K562 (cell line): ENCODE measurements at regions not wholly inside any gene's neighbourhood (a gene's known extent, or its start where the extent isn't known, plus 50 kb on each side); places are given as distances from the start of the nearest gene placed in this dataset.

ENCODE experiments used
- SRSF1 ChIP-seq: fragments of 200-400 bp; formaldehyde crosslinking; IDR thresholded peaks from 2 replicates; pipeline ENCODE4 v1.6.1; 2017; ENCODE audit warnings: mild to moderate bottlenecking, low read depth, low read length, moderate library complexity
- TF ChIP-seq, protein P1 (sequence below): sonication (generic); formaldehyde crosslinking; IDR thresholded peaks from 2 replicates; pipeline ENCODE4 v1.9.0; 2022; ENCODE audit warnings: mild to moderate bottlenecking, missing genetic modification reagents

DNA sequence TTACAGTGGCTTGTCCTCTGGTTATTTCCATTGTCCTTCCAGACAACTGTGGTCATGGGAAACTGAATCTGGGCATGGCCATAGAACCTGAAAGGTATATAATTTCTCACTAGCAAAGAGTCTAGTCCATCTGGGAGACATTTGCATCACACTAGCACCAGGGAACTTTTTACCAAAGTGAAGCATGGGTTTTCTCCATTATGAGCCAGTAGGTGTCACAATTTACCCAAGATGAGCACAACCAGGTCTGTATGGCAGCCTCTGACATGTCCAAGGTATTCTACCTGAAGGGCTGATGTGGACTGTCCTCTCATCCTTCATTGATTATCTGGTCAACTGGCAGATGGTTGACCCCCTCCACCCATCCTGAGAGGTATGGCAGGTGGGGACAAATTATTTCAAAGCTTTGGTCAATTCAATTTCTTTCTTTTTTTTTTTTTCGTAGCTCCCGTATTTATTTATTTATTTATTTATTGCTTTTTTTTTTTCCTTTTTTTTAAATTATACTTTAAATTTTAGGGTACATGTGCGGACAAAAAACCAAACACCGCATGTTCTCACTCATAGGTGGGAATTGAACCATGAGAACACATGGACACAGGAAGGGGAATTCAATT lies 425.9 kb downstream of the TMEM135 start:
- TF ChIP-seq, protein P1, sequence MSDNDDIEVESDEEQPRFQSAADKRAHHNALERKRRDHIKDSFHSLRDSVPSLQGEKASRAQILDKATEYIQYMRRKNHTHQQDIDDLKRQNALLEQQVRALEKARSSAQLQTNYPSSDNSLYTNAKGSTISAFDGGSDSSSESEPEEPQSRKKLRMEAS (CRISPR knock-in tag): no peak
- TF ChIP-seq SRSF1: no peak
